ENCODE measurements at regions not wholly inside any gene's neighbourhood (a gene's known extent, or its start where the extent isn't known, plus 50 kb on each side); places are given as distances from the start of the nearest gene placed in this dataset.
"Not testable (repeated sequence)": the region's sequence is repeated elsewhere in the genome, so short reads cannot be mapped to it uniquely, and the experiment has no call there.

DNA sequence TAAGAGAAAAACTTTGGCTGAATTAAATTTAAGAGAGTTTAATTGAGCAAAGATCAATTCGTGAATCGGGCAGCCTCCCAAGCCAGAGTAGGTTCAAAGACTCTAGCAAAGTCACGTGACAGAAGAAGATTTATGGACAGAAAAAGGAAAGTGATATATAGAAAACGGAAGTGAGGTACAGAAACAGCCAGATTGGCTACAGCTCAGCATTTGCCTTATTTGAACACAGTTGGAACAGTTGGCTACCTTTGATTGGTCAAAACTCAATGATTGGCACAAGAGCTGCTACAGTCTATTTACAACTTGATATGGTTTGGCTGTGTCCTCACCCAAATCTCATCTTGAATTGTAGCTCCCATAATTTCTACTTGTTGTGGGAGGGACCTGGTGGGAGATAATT lies 102.6 kb downstream of the PLG start:
- DNase-seq (ENCODE audit: low spot score): no peak

DNA sequence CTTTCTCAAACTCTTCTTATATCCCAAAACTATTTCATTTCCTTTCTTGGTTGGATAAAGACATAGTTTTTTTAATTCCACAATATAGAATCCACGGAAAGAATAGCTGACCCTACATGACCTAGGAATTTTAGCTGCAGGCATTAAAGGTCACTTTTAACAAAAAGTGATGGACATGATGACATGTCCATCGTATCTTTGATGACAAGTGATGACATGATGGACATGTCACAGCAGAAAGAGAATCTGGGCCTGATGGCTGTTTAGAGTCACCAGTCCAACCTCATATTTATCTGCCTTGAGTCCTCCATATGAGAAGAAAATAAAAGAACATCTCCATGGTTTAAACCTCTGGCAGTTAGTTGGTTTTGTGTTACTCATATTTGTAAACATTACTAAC lies 106.2 kb downstream of the PLG start:
- DNase-seq (ENCODE audit: low spot score): no peak

DNA sequence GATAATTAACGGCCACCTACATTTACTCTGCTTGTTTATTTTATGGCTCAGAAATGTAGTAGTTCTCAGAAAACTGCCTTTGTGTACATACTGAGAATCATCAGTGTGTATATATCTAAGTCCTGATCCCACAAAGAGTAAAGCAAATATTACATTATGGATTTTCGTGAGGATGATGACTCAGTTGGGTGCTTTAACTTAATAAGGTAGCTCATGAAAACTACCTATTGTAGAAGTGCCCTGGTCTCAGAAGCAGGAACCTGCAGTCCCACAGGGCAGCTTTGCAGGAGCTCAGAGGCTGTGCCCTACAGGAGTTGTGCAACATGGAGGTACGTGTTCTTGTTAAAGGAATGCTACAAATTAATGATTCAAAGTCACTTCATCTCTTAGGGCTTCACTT lies 108.2 kb downstream of the PLG start:
- no peak for DNase-seq (ENCODE audit: low spot score)

DNA sequence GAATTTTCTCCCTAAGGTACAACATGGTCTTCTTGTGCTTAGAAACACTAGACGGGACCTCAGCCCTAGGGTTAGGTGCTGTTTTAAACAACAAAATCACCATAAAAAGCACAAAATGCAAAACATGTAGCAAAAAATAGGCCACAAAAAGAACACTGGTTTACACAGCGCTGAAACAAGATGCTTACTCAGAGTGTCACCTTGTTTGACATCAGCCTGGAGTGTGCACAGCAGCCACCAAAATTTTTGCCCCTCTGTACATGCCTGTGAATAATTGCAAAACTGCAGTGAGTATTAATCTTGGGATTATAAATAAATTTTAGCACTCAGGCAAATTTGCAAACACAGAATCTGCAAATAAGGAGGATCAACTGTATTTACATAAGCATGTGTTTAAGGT lies 110.1 kb downstream of the PLG start:
- DNase-seq (ENCODE audit: low spot score): no peak

DNA sequence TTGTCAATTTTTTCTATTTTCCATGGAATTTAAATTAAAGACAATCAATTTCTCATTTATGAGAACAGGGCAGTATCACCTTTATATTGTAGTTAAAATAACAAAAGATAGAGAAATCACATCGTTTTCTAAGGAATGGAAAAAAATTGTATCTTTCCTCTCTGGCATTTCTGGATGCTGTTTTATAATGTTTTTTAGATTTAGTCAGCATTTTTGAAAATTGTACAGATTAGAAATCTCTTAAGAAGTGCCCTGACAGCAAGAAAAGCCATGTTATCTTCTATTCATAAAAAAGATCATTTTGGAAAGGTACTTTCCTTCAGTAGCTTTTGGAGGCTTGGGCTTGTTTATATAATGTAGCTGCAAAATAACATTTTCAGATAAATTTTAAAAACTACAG lies 116.9 kb downstream of the PLG start:
- DNase-seq (ENCODE audit: low spot score): no peak

DNA sequence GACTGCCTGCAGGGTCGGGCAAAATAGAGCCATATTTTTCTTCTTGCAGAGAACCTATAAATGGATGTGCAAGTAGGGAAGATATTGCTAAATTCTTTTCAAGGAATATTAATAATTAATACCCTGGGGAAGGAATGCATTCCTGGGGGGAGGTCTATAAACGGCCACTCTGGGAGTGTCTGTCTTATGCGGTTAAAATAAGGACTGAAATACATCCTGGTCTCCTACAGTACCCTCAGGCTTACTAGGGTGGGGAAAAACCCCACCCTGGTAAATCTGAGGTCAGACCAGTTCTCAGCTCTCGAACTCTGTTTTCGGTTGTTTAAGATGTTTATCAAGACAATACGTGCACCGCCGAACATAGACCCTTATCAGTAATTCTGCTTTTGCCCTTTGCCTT lies 118.6 kb downstream of the PLG start:
- DNase-seq (ENCODE audit: low spot score): not testable (repeated sequence)

DNA sequence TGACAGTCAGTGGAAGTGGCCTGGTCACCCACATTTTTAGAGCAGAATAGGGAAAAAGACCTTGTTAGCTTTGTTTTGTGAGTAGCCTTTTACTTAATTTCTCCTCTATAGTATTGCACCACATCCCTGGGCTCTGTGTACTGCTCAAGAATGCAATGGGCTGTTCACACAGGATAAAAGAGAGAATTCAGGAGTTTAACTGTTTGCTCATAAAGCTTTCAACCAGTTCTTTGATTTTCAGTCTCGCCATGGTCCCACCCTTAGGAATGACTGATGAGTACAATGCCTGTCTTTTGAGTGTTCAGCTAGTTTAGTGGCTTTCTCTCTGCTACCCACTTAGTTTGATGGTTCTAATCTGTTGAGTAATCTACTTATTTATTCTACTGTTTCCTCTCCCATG lies 129.7 kb downstream of the PLG start:
- DNase-seq (ENCODE audit: low spot score): no peak

DNA sequence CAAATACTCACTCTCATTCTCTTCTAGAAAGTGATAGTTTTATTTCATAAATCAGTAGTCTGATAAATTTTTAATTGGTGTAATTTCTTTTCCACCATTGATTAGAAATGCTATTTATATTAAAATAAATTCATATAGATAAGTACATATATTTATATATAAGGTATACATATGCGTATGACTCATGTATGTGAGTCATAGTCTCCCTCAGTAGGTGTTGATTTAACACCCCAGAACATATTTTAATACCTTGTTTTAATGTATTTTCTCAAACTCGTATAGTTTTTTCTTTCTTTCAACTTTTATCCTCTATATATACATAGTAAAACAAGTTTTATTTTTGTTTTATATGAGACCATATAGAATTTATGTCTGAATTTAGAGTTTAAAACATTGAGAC lies 130.4 kb downstream of the PLG start:
- no peak for DNase-seq (ENCODE audit: low spot score)

DNA sequence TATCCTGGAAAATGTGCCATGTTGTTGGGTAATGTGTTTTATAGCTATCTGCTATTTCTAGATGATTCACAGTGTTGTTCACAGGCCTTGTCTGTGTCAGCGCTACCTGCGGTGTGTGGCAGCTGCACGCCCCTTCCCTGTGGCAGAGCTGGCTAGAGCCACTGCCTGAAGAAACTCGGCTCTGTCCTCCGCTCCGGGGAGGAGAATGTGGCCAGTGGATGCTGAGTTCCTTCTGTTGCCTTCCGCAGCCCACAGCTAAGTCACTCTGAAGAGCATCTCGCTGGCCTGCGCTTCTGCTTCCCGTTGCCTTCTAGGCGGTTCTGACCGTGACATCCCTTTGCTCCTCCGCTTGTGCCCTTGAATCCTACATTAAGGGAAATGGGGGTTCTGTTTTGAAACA lies 135.1 kb downstream of the PLG start:
- DNase-seq (ENCODE audit: low spot score): no peak

DNA sequence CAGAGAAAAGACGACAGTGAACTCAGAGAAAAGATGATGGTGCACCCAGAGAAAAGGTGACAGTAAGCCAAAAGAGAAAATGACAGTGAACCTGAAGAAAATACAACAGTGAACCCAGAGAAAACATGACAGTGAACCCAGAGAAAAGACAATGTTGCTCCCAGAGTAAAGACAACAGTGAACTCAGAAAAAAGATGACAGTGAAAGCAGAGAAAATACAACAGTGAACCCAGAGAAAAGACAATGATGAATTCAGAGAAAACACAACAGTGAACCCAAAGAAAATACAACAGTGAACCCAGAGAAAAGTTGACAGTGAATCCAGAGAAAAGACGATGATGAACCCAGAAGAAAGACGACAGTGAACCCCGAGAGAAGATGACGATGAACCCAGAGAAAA lies 140.5 kb upstream of the MAP3K4 start:
- no peak for DNase-seq (ENCODE audit: low spot score)

DNA sequence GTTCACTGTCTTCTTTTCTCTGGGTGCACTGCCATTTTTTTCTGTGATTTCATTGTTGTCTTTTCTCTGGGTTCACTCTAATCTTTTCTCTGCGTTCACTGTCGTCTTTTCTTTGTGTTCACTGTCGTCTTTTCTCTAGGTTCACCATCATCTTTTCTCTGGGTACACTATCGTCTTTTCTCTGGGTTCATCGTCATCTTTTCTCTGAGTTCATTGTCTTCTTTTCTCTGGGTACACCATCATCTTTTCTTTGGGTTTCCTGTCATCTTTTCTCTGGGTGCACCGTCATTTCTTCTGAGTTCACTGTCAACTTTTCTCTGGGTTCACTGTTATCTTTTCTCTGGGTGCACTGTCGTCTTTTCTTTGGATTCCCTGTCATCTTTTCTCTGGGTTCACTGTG lies 137.6 kb upstream of the MAP3K4 start:
- DNase-seq (ENCODE audit: low spot score): no peak

DNA sequence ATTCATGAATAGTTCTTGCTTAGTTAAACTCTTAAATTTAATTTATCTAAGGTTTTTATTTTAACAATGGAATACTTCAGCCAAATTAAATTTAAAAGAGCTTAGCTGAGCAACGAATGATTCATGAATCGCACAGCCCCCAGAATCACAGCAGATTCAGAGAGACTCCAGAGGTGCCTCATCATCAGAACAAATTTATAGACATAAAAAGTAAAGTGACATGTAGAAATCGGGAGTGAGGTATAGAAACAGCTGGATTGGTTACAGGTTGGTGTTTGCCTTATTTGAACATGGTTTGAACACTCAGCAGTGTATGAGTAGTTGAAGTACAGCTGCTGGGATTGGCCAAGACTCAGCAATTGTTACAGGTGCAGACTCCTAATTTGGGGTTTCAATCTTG lies 132.7 kb upstream of the MAP3K4 start:
- no peak for DNase-seq (ENCODE audit: low spot score)

DNA sequence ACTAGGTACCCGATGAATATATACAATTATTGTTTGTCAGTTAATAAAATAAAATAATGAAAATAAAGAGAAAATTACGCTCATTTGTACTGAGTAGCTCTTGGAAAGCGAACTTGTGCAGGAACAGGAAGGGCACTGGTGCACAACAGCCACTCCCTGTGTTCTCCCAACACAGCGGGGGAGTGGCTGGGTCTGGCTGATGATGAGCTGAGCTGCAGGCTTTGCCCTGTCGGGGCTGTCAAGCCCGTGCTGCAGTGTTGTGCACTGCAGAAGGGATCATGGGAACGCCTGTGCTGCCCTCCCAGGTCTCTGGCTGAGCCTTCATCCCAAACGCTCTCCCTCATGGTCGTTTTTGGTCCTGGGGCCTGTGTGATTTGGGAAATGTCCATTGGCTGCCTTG lies 131.7 kb upstream of the MAP3K4 start:
- DNase-seq (ENCODE audit: low spot score): no peak

DNA sequence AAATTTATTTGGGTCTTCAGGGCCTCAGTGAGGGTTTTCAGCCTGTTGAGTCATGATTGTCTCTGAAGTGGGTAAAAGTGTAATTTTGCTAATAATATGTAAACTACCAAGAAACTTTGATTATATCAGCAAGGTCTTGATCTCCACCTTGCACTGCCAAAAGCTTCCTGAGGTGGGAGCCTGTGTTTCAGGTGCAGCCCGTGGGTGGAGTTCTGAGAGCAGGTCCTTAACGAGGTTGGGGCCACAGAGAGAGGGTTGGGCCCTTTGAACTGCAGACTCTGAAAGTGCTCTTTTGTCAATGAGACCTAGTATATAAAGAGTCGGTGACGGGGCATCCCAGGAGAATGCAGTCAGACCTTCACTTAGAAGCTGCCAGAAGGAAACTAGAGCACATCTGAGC lies 129.7 kb upstream of the MAP3K4 start:
- no peak for DNase-seq (ENCODE audit: low spot score)

DNA sequence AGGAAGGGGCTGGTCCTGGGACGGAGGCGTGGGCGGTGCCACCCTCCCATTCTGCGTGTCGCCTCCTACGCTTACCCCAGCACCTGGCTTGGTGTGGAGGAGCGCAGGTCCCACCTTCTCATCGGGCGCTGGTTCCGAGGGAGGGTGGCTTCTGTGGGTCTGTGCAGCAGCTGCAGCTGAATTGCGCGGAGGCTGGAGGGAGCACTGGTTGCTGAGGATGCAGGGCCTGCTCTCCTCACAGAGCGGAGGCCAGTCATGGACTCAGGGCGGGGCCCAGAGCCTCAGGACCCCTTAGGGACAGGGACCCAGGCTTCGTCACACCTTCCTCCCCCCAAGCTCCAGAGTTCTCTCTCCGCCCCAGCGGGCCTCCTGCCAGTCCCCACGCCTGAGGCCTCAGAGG lies 127.8 kb upstream of the MAP3K4 start:
- DNase-seq (ENCODE audit: low spot score): no peak

DNA sequence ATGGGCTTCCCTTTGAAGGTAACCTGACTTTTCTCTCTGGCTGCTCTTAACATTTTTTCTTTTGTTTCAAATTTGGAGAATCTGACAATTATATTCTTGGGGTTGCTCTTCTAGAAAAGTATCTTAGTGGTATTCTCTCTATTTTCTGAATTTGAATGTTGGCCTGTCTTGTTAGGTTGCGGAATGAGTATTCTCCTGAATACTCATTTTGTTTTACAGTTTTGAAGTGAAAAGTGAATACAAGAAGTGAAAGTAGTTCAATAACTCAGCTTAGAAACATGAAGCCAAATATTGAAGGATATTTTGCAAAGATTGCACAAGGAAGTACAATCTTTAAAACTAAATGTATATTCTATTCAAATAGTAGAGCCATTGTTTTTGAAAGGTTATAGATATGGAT lies 120.2 kb upstream of the MAP3K4 start:
- DNase-seq (ENCODE audit: low spot score): no peak

DNA sequence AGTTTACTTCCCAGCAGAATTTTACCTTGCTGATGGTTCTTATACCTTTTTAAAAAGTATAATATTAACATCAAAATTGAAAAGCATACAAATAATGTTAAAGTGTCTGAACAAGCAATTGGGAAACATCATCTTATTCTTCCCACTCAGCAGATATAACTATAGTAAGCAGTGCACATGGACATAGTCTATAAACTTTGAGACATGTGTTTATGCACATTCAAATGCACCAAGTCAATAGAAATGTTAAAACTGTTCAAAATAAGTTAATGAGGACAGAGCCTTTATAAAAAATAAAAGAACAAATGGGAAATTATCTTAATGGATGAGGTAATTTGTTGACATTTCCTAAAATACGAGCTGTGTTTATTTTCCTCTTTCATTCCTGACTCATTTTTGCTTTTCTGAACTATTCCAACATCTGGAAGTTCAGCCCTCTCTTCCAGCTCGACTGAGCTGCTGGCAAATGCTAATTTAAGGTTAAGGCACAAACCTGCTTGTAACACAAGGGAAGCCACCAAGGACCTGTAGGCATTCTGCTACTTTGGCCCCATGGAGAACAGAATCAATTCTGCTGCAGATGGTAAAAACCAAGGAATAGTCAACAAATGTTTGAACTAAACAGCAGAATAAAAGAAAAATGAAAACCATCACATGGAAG lies 110.3 kb upstream of the MAP3K4 start:
- no peak for DNase-seq (ENCODE audit: low spot score)

DNA sequence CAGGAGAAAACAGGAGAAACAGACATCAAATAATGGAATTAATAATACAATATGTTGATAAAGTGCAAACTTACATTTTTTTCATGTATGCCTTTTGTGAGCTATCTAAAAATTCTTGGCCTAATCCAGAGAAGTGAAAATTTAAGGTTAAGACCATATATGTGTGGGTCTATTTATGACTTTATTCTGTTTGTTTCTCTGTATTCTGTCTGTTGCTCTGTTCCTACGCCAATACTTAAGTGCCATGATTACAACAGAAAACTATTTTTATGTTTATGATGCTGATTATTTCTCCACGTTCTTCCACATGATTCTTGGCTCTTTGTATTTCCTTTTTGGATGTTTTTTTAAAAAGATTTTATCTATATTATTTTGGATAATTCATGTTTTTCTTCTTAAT lies 109.6 kb upstream of the MAP3K4 start:
- no peak for DNase-seq (ENCODE audit: low spot score)

DNA sequence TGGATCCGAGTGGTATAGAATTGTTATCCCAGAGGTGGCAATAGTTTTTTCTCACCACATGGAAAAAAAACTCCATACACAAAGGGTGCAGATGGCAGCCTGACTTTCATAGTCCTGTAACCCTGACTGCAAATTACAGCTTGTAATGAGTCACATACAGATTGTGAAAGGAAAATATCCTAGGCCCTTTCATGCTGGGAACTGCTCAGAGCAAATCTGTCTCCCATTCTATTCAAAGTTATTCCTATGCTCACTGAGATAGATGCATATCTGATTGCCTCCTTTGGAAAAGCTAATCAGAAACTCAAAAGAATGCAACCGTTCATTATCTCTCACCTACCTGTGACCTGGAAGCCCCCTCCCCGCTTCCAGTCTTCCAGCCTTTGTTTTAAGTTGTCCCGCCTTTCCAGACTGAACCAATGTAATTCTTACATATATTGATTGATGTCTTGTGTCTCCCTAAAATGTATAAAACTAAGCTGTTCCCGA lies 108.7 kb upstream of the MAP3K4 start:
- DNase-seq (ENCODE audit: low spot score): no peak

DNA sequence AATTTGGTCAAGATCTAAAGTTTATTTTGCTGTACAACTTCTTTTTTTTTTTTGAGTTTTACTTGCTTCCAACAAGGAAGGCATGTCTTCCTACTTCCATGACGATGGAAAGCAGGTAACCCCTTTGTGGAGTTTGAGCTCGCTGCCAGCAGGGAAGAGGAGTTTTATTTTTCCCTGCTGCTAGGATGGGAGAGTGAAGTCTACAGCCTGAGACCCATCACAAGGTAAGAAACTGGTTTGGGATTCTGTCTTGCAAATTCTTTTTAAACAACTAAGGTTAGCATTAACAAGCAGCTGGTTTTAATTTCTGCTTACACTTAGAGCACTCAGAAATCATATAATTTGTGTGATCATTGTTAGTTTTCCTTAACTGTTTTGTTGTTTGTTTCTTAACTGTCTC lies 108.0 kb upstream of the MAP3K4 start:
- DNase-seq (ENCODE audit: low spot score): no peak

DNA sequence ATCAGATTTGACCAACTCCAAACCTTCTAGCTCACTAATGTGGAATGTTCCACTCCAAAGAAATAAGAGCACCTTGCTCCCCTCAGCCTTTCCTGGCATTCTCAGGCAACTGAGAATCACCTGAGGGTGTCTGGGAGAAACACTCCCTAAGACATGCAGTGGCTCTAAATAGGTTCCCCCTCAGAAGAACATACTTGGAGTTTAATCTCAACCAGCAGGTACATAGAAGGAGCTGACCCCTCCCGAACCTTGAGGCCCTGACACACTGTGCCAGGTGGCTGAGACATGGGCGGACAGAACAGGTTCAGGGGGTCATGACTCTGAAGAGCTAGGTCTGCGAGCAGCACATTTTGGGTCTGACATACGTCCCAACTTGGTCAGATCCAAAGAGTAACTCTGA lies 107.6 kb upstream of the MAP3K4 start:
- no peak for DNase-seq (ENCODE audit: low spot score)

DNA sequence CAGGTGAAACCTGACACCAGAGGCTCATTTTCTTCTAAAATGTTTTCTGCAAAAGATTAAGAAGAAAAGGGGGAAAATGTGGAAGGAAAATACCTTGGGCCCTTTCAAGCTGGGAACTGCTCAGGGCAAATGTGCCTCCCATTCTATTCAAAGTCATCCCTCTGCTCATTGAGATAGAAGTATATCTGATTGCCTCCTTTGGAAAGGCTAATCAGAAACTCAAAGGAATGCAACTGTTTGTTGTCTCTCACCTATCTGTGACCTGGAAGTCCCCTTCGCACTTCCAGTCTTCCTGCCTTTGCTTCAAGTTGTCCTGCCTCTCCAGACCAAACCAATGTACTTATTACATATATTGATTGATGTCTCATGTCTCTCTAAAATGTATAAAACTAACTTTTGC lies 102.4 kb upstream of the MAP3K4 start:
- not testable (repeated sequence) for DNase-seq (ENCODE audit: low spot score)

DNA sequence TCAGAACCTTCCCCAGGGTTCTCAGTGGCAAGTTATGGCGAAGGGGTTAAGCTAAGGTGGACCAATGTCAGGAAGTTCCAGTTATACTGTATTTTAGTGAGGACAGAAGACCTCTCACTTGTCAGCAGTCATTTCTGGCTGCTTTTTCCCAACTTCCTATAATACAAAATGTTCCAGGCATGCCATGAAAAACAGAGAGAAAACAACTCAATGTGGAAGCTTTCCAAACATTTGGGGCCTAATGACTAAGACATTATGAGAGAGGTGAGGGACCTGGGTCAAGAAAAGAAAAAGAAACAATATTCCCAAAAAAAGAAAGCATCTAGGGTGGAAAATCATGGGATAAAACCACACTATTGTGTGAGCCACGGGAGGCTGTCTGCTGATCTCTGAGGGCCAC lies 99.9 kb upstream of the MAP3K4 start:
- no peak for DNase-seq (ENCODE audit: low spot score)

DNA sequence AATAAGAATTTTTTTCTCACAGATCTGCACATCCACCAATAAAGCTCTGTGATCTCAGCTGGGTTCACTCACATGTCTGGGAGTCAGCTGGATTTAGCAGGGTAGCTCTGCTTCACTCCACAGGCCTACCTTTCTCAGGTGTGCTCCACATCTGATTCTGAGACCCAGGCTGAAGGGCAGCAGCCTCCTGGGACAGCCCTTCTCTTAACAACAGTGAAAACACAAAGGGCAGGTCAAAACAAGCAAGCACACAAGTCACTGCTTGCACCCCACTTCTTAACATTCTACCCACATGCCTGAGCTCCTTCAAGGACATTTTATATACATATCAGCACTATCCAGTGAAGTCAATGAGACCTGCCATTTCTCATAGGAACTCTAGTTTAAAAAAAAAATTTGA lies 96.0 kb upstream of the MAP3K4 start:
- DNase-seq (ENCODE audit: low spot score): no peak

All from AG08396 (cell line).